ENCODE measurements at regions not wholly inside any gene's neighbourhood (a gene's known extent, or its start where the extent isn't known, plus 50 kb on each side); places are given as distances from the start of the nearest gene placed in this dataset.
A peak's percentile ranks its signal among the peaks of the same experiment; 100 is the strongest.

- Histone ChIP-seq H3K4me1 (ENCODE audit: control insufficient read depth in 2 of 3, insufficient read depth in 2 of 3, low read depth in 1 of 3, low read length in 3 of 3) (no peaks in the 10 kb centered on the region), H3K36me3 (ENCODE audit: control insufficient read depth in 2 of 3, insufficient read depth in 3 of 3, low read length in 3 of 3) (no peaks in the 10 kb centered on the region), H3K9ac (ENCODE audit: low read length in 3 of 3) (no peak overlapping the region), H3K27ac (ENCODE audit: low read depth in 2 of 2, low read length in 2 of 2) (no peak overlapping the region), H3K27me3 (ENCODE audit: control insufficient read depth, insufficient read depth, low read length) (no peaks in the 10 kb centered on the region), H3K4me3 (ENCODE audit: low read length in 3 of 3) (no peak overlapping the region), H3K9me3 (ENCODE audit: control insufficient read depth in 2 of 3, insufficient read depth in 1 of 3, low read length in 3 of 3) (no peaks in the 10 kb centered on the region)
- TF ChIP-seq CTCF (IDR thresholded peaks at IDR 0.05; ENCODE audit: borderline replicate concordance, extremely low read depth, insufficient read depth) = no peak
- intact Hi-C loops (cut with DNase I) = no loop called here
- DNase-seq = peak in 4 of 5 donors; percentile 36 to 82 (median 54)
- no peak for FAIRE-seq
Measured at GRCh38 chr5:77139001-77139400, 51.9 kb upstream of the ZBED3 start.

Data from kidney (tissue), 13 donors.